ENCODE measurements at regions not wholly inside any gene's neighbourhood (a gene's known extent, or its start where the extent isn't known, plus 50 kb on each side); places are given as distances from the start of the nearest gene placed in this dataset.
"Not testable (repeated sequence)": the region's sequence is repeated elsewhere in the genome, so short reads cannot be mapped to it uniquely, and the experiment has no call there.

DNA sequence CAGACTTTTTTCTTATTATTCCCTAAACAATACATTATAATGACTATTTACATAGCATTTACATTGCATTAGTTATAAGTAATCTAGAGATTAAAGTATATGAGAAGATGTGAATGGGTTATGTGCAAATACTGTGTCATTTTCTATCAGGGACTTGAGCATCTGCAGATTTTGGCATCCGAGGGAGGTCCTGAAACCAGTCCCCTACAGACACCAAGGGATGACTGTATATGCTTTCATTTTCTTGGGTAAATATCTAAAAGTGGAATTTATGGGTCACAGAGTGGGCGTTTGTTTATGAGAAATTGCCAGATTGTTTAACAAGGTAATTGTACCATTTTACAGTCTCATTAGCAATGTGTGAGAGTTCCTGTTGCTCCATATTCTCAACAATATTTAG lies 454.5 kb upstream of the API5 start:
- no peak overlapping the region for H4K8ac ChIP-seq (ENCODE audit: low read length)
- 50% methylated on average over 1 of the region's 2 CpGs for WGBS
- DNase-seq = no peak
- H3K4me1 ChIP-seq (ENCODE audit: control insufficient read depth, insufficient read depth, low read depth, low read length) = no peaks in the 10 kb centered on the region
- no peak overlapping the region for H3K4me3 ChIP-seq (ENCODE audit: insufficient read depth in 1 of 2, low read depth in 1 of 2, low read length in 2 of 2)
- H3K23ac ChIP-seq (ENCODE audit: low read length in 2 of 2) = no peak overlapping the region
- no peak overlapping the region for H3K14ac ChIP-seq (ENCODE audit: low read length in 2 of 2)
- H4K91ac ChIP-seq (ENCODE audit: low read length) = no peak overlapping the region
- H2BK120ac ChIP-seq (ENCODE audit: low read depth, low read length) = no peak overlapping the region
- no peaks in the 10 kb centered on the region for H3K9me3 ChIP-seq (ENCODE audit: control insufficient read depth, low read length)
- H3K27me3 ChIP-seq (ENCODE audit: control insufficient read depth in 1 of 2, insufficient read depth in 1 of 2, low read length in 2 of 2) = no peaks in the 10 kb centered on the region
- no peak overlapping the region for H2AK5ac ChIP-seq (ENCODE audit: low read length, severe bottlenecking)
- H3K18ac ChIP-seq (ENCODE audit: low read depth in 1 of 2, low read length in 2 of 2) = no peak overlapping the region
- no peaks in the 10 kb centered on the region for H3K79me1 ChIP-seq (replicated peaks; ENCODE audit: low read length, poor library complexity, severe bottlenecking)
- no peak overlapping the region for H2BK15ac ChIP-seq (ENCODE audit: low read depth, poor library complexity, severe bottlenecking)
- no peak overlapping the region for H3K9ac ChIP-seq (ENCODE audit: low read length)
- no peak overlapping the region for H3K4ac ChIP-seq (ENCODE audit: low read depth in 1 of 2, low read length in 2 of 2)
- H2BK12ac ChIP-seq (ENCODE audit: low read length in 2 of 2) = no peak overlapping the region
- no peak overlapping the region for H2AFZ ChIP-seq (ENCODE audit: low read depth, low read length)
- H3K36me3 ChIP-seq (ENCODE audit: control insufficient read depth in 1 of 2, insufficient read depth in 2 of 2, low read depth in 1 of 2, low read length in 2 of 2) = no peaks in the 10 kb centered on the region
- no peak overlapping the region for H3K27ac ChIP-seq (ENCODE audit: low read length, poor library complexity, severe bottlenecking)
- H2BK5ac ChIP-seq (ENCODE audit: low read depth, low read length, poor library complexity, severe bottlenecking) = no peak overlapping the region
- H3K4me2 ChIP-seq (ENCODE audit: low read length, poor library complexity, severe bottlenecking) = no peak overlapping the region

DNA sequence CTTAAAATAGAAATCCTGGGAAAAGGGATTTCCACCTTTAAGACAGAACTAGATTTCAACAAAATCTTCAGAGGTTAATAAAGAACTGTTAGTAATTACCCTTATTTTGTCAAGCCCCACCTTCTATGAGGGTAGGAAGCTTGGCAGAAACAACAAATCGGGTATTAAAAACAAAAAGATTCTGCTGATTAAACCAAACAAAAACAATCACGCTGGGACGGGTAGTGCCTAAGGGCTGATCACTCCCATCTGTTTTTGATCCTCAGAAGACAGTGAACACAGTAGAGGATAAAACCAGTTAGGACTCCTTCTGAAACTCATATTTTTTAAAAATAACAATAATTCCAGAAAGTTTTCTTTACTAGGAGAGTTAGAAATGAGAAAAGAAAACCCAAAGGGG lies 441.3 kb upstream of the API5 start:
- no peaks in the 10 kb centered on the region for H3K36me3 ChIP-seq (ENCODE audit: control insufficient read depth in 1 of 2, insufficient read depth in 2 of 2, low read depth in 1 of 2, low read length in 2 of 2)
- no peak overlapping the region for H2AK5ac ChIP-seq (ENCODE audit: low read length, severe bottlenecking)
- H2BK5ac ChIP-seq (ENCODE audit: low read depth, low read length, poor library complexity, severe bottlenecking) = no peak overlapping the region
- H3K79me1 ChIP-seq (replicated peaks; ENCODE audit: low read length, poor library complexity, severe bottlenecking) = no peaks in the 10 kb centered on the region
- no peak for DNase-seq
- no peak overlapping the region for H4K8ac ChIP-seq (ENCODE audit: low read length)
- H2BK120ac ChIP-seq (ENCODE audit: low read depth, low read length) = no peak overlapping the region
- no peak overlapping the region for H3K23ac ChIP-seq (ENCODE audit: low read length in 2 of 2)
- H3K18ac ChIP-seq (ENCODE audit: low read depth in 1 of 2, low read length in 2 of 2) = no peak overlapping the region
- no peak overlapping the region for H3K14ac ChIP-seq (ENCODE audit: low read length in 2 of 2)
- no peaks in the 10 kb centered on the region for H3K27me3 ChIP-seq (ENCODE audit: control insufficient read depth in 1 of 2, insufficient read depth in 1 of 2, low read length in 2 of 2)
- H3K9me3 ChIP-seq (ENCODE audit: control insufficient read depth, low read length) = no peaks in the 10 kb centered on the region
- no peak overlapping the region for H2AFZ ChIP-seq (ENCODE audit: low read depth, low read length)
- whole genome bisulfite sequencing = 93% methylated on average over 2 of the region's 3 CpGs
- no peak overlapping the region for H3K4ac ChIP-seq (ENCODE audit: low read depth in 1 of 2, low read length in 2 of 2)
- H3K4me2 ChIP-seq (ENCODE audit: low read length, poor library complexity, severe bottlenecking) = no peak overlapping the region
- H3K4me1 ChIP-seq (ENCODE audit: control insufficient read depth, insufficient read depth, low read depth, low read length) = no peaks in the 10 kb centered on the region
- no peak overlapping the region for H3K4me3 ChIP-seq (ENCODE audit: insufficient read depth in 1 of 2, low read depth in 1 of 2, low read length in 2 of 2)
- H2BK15ac ChIP-seq (ENCODE audit: low read depth, poor library complexity, severe bottlenecking) = no peak overlapping the region
- no peak overlapping the region for H3K9ac ChIP-seq (ENCODE audit: low read length)
- no peak overlapping the region for H4K91ac ChIP-seq (ENCODE audit: low read length)
- no peak overlapping the region for H3K27ac ChIP-seq (ENCODE audit: low read length, poor library complexity, severe bottlenecking)
- no peak overlapping the region for H2BK12ac ChIP-seq (ENCODE audit: low read length in 2 of 2)

DNA sequence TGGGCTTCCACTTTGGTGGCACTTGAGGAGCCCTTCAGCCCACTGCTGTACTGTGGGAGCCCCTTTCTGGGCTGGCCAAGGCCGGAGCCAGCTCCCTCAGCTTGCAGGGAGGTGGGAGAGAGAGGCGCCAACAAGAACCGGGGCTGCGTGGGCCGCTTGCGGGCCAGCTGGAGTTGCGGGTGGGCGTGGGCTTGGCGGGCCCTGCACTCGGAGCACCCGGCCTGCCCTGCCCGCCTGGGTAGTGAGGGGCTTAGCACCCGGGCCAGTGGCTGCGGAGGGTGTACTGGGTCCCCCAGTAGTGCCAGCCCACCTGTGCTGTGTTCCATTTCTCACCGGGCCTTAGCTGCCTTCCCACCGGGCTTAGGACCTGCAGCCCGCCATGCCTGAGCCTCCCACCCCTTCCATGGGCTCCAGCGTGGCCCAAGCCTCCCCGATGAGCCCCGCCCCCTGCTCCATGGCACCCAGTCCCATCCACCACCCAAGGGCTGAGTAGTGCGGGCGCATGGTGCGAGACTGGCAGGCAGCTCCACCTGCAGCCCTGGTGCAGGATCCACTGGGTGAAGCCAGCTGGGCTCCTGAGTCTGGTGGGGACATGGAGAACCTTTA lies 437.9 kb upstream of the API5 start:
- not testable (repeated sequence) for H3K4me2 ChIP-seq (ENCODE audit: low read length, poor library complexity, severe bottlenecking); H3K9me3 ChIP-seq (ENCODE audit: control insufficient read depth, low read length); DNase-seq; H3K36me3 ChIP-seq (ENCODE audit: control insufficient read depth in 1 of 2, insufficient read depth in 2 of 2, low read depth in 1 of 2, low read length in 2 of 2); H4K91ac ChIP-seq (ENCODE audit: low read length); H3K14ac ChIP-seq (ENCODE audit: low read length in 2 of 2); H2BK120ac ChIP-seq (ENCODE audit: low read depth, low read length); H3K4ac ChIP-seq (ENCODE audit: low read depth in 1 of 2, low read length in 2 of 2); H2BK15ac ChIP-seq (ENCODE audit: low read depth, poor library complexity, severe bottlenecking); H3K4me1 ChIP-seq (ENCODE audit: control insufficient read depth, insufficient read depth, low read depth, low read length); H3K27ac ChIP-seq (ENCODE audit: low read length, poor library complexity, severe bottlenecking); H3K18ac ChIP-seq (ENCODE audit: low read depth in 1 of 2, low read length in 2 of 2); H3K27me3 ChIP-seq (ENCODE audit: control insufficient read depth in 1 of 2, insufficient read depth in 1 of 2, low read length in 2 of 2); H2BK12ac ChIP-seq (ENCODE audit: low read length in 2 of 2); H3K79me1 ChIP-seq (replicated peaks; ENCODE audit: low read length, poor library complexity, severe bottlenecking); H3K4me3 ChIP-seq (ENCODE audit: insufficient read depth in 1 of 2, low read depth in 1 of 2, low read length in 2 of 2); H2BK5ac ChIP-seq (ENCODE audit: low read depth, low read length, poor library complexity, severe bottlenecking); H2AFZ ChIP-seq (ENCODE audit: low read depth, low read length); H2AK5ac ChIP-seq (ENCODE audit: low read length, severe bottlenecking); H3K23ac ChIP-seq (ENCODE audit: low read length in 2 of 2); H3K9ac ChIP-seq (ENCODE audit: low read length); H4K8ac ChIP-seq (ENCODE audit: low read length)
- WGBS = 86% methylated on average over 23 of the region's 23 CpGs

- peaks cover 16% of the 10 kb centered on the region for H3K9me3 ChIP-seq (ENCODE audit: control insufficient read depth, low read length)
- H2AK5ac ChIP-seq (ENCODE audit: low read length, severe bottlenecking) = not testable (repeated sequence)
- 88% methylated on average over 16 of the region's 17 CpGs for WGBS
Observed at GRCh38 chr11:42881335-42881734, 430.5 kb upstream of the API5 start.

More at GRCh38 chr11:42881335-42881734, 430.5 kb upstream of the API5 start:
- not testable (repeated sequence) for H2BK15ac ChIP-seq (ENCODE audit: low read depth, poor library complexity, severe bottlenecking); H4K8ac ChIP-seq (ENCODE audit: low read length); DNase-seq; H3K27me3 ChIP-seq (ENCODE audit: control insufficient read depth in 1 of 2, insufficient read depth in 1 of 2, low read length in 2 of 2); H3K18ac ChIP-seq (ENCODE audit: low read depth in 1 of 2, low read length in 2 of 2); H3K4me1 ChIP-seq (ENCODE audit: control insufficient read depth, insufficient read depth, low read depth, low read length); H3K23ac ChIP-seq (ENCODE audit: low read length in 2 of 2); H3K4me3 ChIP-seq (ENCODE audit: insufficient read depth in 1 of 2, low read depth in 1 of 2, low read length in 2 of 2); H3K4me2 ChIP-seq (ENCODE audit: low read length, poor library complexity, severe bottlenecking); H4K91ac ChIP-seq (ENCODE audit: low read length); H3K14ac ChIP-seq (ENCODE audit: low read length in 2 of 2); H3K27ac ChIP-seq (ENCODE audit: low read length, poor library complexity, severe bottlenecking); H2AFZ ChIP-seq (ENCODE audit: low read depth, low read length); H3K36me3 ChIP-seq (ENCODE audit: control insufficient read depth in 1 of 2, insufficient read depth in 2 of 2, low read depth in 1 of 2, low read length in 2 of 2); H2BK5ac ChIP-seq (ENCODE audit: low read depth, low read length, poor library complexity, severe bottlenecking); H2BK120ac ChIP-seq (ENCODE audit: low read depth, low read length); H3K79me1 ChIP-seq (replicated peaks; ENCODE audit: low read length, poor library complexity, severe bottlenecking); H3K9ac ChIP-seq (ENCODE audit: low read length); H2BK12ac ChIP-seq (ENCODE audit: low read length in 2 of 2); H3K4ac ChIP-seq (ENCODE audit: low read depth in 1 of 2, low read length in 2 of 2)

Data from mesenchymal stem cell (in vitro differentiated cells and primary cell).